IMR-90 (cell line): ENCODE measurements at regions not wholly inside any gene's neighbourhood (a gene's known extent, or its start where the extent isn't known, plus 50 kb on each side); places are given as distances from the start of the nearest gene placed in this dataset.

Source experiments
- ATAC-seq: fragments of 200-7000 bp; cut with Tn5 transposase; 2 replicates; pipeline ENCODE4 v1.9.1; 2020; ENCODE audit warnings: low read depth, mild to moderate bottlenecking, moderate library complexity
- BruUV-seq: library from RNA; stranded (reverse); fragments of 400-500 nt; replicated peaks from 2 replicates; lab custom pipeline; 2021; lab: Mats Ljungman, UMichigan
- CTCF ChIA-PET: fragments of 300-600 bp; formaldehyde crosslinking; extraction: SDS; loops from one replicate; lab custom pipeline; 2021; ENCODE audit warnings: antibody characterized with exemption; lab: Yijun Ruan, JAX
- POLR2A ChIA-PET: fragments of 300-600 bp; sonication (Branson Sonifier 250); formaldehyde crosslinking; loops from one replicate; lab custom pipeline; 2022; ENCODE audit warnings: antibody characterized with exemption; ENCODE audit not compliant: unreplicated experiment; lab: Charles Lee
- DNase-seq: peaks from one replicate; pipeline ENCODE4 v3.0.0; 2013
- H2AFZ ChIP-seq: replicated peaks from 2 replicates; pipeline ENCODE3; 2013; ENCODE audit warnings: low read length, mild to moderate bottlenecking; ENCODE audit not compliant: poor library complexity
- H2AK5ac ChIP-seq: 2 replicates; pipeline ENCODE4 v1.6.1; 2013; ENCODE audit warnings: low read depth, low read length, inconsistent platforms
- H2AK9ac ChIP-seq: replicated peaks from 2 replicates; pipeline ENCODE3; 2013; ENCODE audit warnings: mild to moderate bottlenecking, low read depth, low read length, moderate library complexity; ENCODE audit not compliant: poor library complexity
- H2BK120ac ChIP-seq: 2 replicates; pipeline ENCODE4 v1.6.1; 2013; ENCODE audit warnings: low read depth, low read length, inconsistent platforms
- H2BK15ac ChIP-seq: 3 replicates; pipeline ENCODE4 v1.6.1; 2013; ENCODE audit warnings: low read depth, low read length, inconsistent platforms
- H2BK20ac ChIP-seq: 2 replicates; pipeline ENCODE4 v1.6.1; 2013; ENCODE audit warnings: low read depth, mild to moderate bottlenecking, inconsistent platforms, low read length, moderate library complexity
- H2BK5ac ChIP-seq: 2 replicates; pipeline ENCODE4 v1.6.1; 2013; ENCODE audit warnings: mild to moderate bottlenecking, low read depth, low read length, inconsistent platforms; ENCODE audit not compliant: poor library complexity, severe bottlenecking
- H3K14ac ChIP-seq: replicated peaks from 2 replicates; pipeline ENCODE4 v1.6.1; 2013; ENCODE audit warnings: low read depth, low read length, inconsistent platforms
- H3K18ac ChIP-seq: 2 replicates; pipeline ENCODE4 v1.6.1; 2013; ENCODE audit warnings: low read depth, low read length, control low read depth
- H3K23ac ChIP-seq: 2 replicates; pipeline ENCODE4 v1.6.1; 2013; ENCODE audit warnings: low read depth, low read length, inconsistent platforms
- H3K27ac ChIP-seq: 2 replicates; pipeline ENCODE4 v1.5.1; 2013; ENCODE audit warnings: mild to moderate bottlenecking, control low read depth, low read length; ENCODE audit not compliant: insufficient read depth
- H3K27me3 ChIP-seq: 2 replicates; pipeline ENCODE4 v1.6.1; 2013; ENCODE audit warnings: low read length; ENCODE audit not compliant: control insufficient read depth, insufficient read depth
- H3K36me3 ChIP-seq: 2 replicates; pipeline ENCODE4 v1.6.1; 2013; ENCODE audit warnings: low read length, mixed read lengths; ENCODE audit not compliant: control insufficient read depth, insufficient read depth
- H3K4ac ChIP-seq: 2 replicates; pipeline ENCODE4 v1.6.1; 2013; ENCODE audit warnings: low read depth, low read length, inconsistent platforms
- H3K4me1 ChIP-seq: 2 replicates; pipeline ENCODE4 v1.6.1; 2013; ENCODE audit warnings: low read length, mixed read lengths; ENCODE audit not compliant: control insufficient read depth, insufficient read depth
- H3K4me2 ChIP-seq: 2 replicates; pipeline ENCODE4 v1.6.1; 2013; ENCODE audit warnings: low read depth, mild to moderate bottlenecking, control low read depth, low read length, moderate library complexity
- H3K4me3 ChIP-seq: 2 replicates; pipeline ENCODE4 v1.5.1; 2013; ENCODE audit warnings: low read depth, mild to moderate bottlenecking, control low read depth, low read length, moderate library complexity; ENCODE audit not compliant: insufficient read depth
- H3K56ac ChIP-seq: 2 replicates; pipeline ENCODE4 v1.6.1; 2013; ENCODE audit warnings: low read length, inconsistent platforms; ENCODE audit not compliant: insufficient read depth; ENCODE audit errors: extremely low read depth
- H3K79me1 ChIP-seq, 2 experiments: 2 replicates each; pipeline ENCODE4 v1.6.1; 2013; ENCODE audit warnings: low read length in 2 of 2, inconsistent platforms in 1 of 2, low read depth in 1 of 2
- H3K9ac ChIP-seq: 2 replicates; pipeline ENCODE4 v1.6.1; 2013; ENCODE audit warnings: low read depth, low read length, control low read depth
- H3K9me1 ChIP-seq: 2 replicates; pipeline ENCODE4 v1.6.1; 2013; ENCODE audit warnings: low read length, inconsistent platforms; ENCODE audit not compliant: insufficient read depth
- H3K9me3 ChIP-seq: 2 replicates; pipeline ENCODE4 v1.6.1; 2013; ENCODE audit warnings: low read length; ENCODE audit not compliant: control insufficient read depth, insufficient read depth
- H4K20me1 ChIP-seq: 2 replicates; pipeline ENCODE4 v1.6.1; 2013; ENCODE audit warnings: low read length, inconsistent platforms; ENCODE audit not compliant: insufficient read depth
- H4K5ac ChIP-seq: 2 replicates; pipeline ENCODE4 v1.6.1; 2013; ENCODE audit warnings: mild to moderate bottlenecking, low read depth, low read length, control low read depth
- H4K8ac ChIP-seq, 2 experiments: 2 replicates each; pipeline ENCODE4 v1.6.1; 2013; ENCODE audit warnings: low read depth in 2 of 2, low read length in 2 of 2, control low read depth in 1 of 2, inconsistent platforms in 1 of 2
- H4K91ac ChIP-seq: 2 replicates; pipeline ENCODE4 v1.6.1; 2013; ENCODE audit warnings: low read depth, low read length, inconsistent platforms; ENCODE audit not compliant: insufficient read depth
- BHLHE40 ChIP-seq: fragments of 150-350 bp; IDR thresholded peaks from 2 replicates; pipeline ENCODE4 v1.6.1; 2016; ENCODE audit warnings: mild to moderate bottlenecking, low read depth, low read length
- CEBPB ChIP-seq: IDR thresholded peaks from 2 replicates; pipeline ENCODE4 v1.6.1; 2012; ENCODE audit warnings: low read depth, low read length, improper control_type of control experiment
- CHD1 ChIP-seq: IDR thresholded peaks from 2 replicates; pipeline ENCODE4 v1.6.1; 2012; ENCODE audit warnings: low read depth, low read length, improper control_type of control experiment
- CTCF ChIP-seq: conservative IDR thresholded peaks from 2 replicates; pipeline ENCODE4 v1.5.1; 2012; ENCODE audit warnings: mild to moderate bottlenecking, low read depth, low read length, improper control_type of control experiment
- ELK1 ChIP-seq: fragments of 150-350 bp; IDR thresholded peaks from 2 replicates; pipeline ENCODE4 v1.6.1; 2016; ENCODE audit warnings: low read depth, mild to moderate bottlenecking, low read length, moderate library complexity, borderline replicate concordance
- FOS ChIP-seq: fragments of 150-350 bp; IDR thresholded peaks from 2 replicates; pipeline ENCODE4 v1.6.1; 2016; ENCODE audit warnings: low read depth, low read length
- MAFK ChIP-seq: IDR thresholded peaks from 2 replicates; pipeline ENCODE4 v1.6.1; 2012; ENCODE audit warnings: low read depth, low read length, improper control_type of control experiment
- MAZ ChIP-seq: IDR thresholded peaks from 2 replicates; pipeline ENCODE4 v1.6.1; 2012; ENCODE audit warnings: low read depth, mild to moderate bottlenecking, low read length, improper control_type of control experiment, moderate library complexity, borderline replicate concordance
- MXI1 ChIP-seq: IDR thresholded peaks from 2 replicates; pipeline ENCODE4 v1.6.1; 2012; ENCODE audit warnings: low read depth, mild to moderate bottlenecking, low read length, moderate library complexity, borderline replicate concordance
- NFE2L2 ChIP-seq: fragments of 150-350 bp; IDR thresholded peaks from 2 replicates; pipeline ENCODE4 v1.6.1; 2016; ENCODE audit warnings: low read depth, mild to moderate bottlenecking, low read length
- POLR2A ChIP-seq: IDR thresholded peaks from 2 replicates; pipeline ENCODE4 v1.6.1; 2012; ENCODE audit warnings: mild to moderate bottlenecking, low read depth, low read length
- RAD21 ChIP-seq: IDR thresholded peaks from 2 replicates; pipeline ENCODE4 v1.6.1; 2012; ENCODE audit warnings: low read length, improper control_type of control experiment
- RCOR1 ChIP-seq: IDR thresholded peaks from 2 replicates; pipeline ENCODE4 v1.6.1; 2012; ENCODE audit warnings: mild to moderate bottlenecking, low read length, improper control_type of control experiment; ENCODE audit not compliant: insufficient replicate concordance
- RFX5 ChIP-seq: IDR thresholded peaks from 2 replicates; pipeline ENCODE4 v1.8.0; 2012; ENCODE audit warnings: low read depth, mild to moderate bottlenecking, low read length, moderate library complexity
- SMC3 ChIP-seq: fragments of 150-350 bp; IDR thresholded peaks from 2 replicates; pipeline ENCODE4 v1.6.1; 2016; ENCODE audit warnings: low read depth, mild to moderate bottlenecking, antibody characterized with exemption, low read length, moderate library complexity
- USF2 ChIP-seq: fragments of 150-350 bp; IDR thresholded peaks from 2 replicates; pipeline ENCODE4 v1.6.1; 2017; ENCODE audit warnings: mild to moderate bottlenecking, antibody characterized with exemption, low read length, low read depth
- WGBS, 2 experiments: methylation state at CpG; one replicate each; pipeline versions ENCODE4 v1.1.5 to v1.1.7; 2013; ENCODE audit warnings: missing lambda C conversion rate in 2 of 2; ENCODE audit not compliant: insufficient read length in 1 of 2; ENCODE audit errors: extremely low coverage in 2 of 2; 5-methylcytosine and 5-hydroxymethylcytosine counted together
- dilution Hi-C: fragments of 300-500 bp; cut with HindIII; formaldehyde crosslinking; loops from one replicate; pipeline ENCODE4 v1.14.3; 2018; ENCODE audit warnings: low sequenced_read_pairs; ENCODE audit not compliant: unreplicated experiment
- in situ Hi-C: fragments of 300-500 bp; cut with MboI; formaldehyde crosslinking; loops from 3 replicates; pipeline ENCODE4 v1.14.3; 2019; ENCODE audit warnings: low sequenced_read_pairs, inconsistent platforms, mixed read lengths
- intact Hi-C: fragments of 100-400 bp; cut with micrococcal nuclease; formaldehyde crosslinking; loops from 2 replicates; pipeline ENCODE4 v1.10.0; 2022

- peak overlapping the region; percentile 27; the same call in 1 of the 2 replicates for H3K56ac ChIP-seq
- H3K27me3 ChIP-seq: no peaks in the 10 kb centered on the region
- peak overlapping the region; percentile 100 for H2BK5ac ChIP-seq
- DNase-seq: no peak
- no peak overlapping the region for H2AK9ac ChIP-seq
- no peak overlapping the region for H3K4me3 ChIP-seq
- H2BK20ac ChIP-seq: peak overlapping the region; percentile 93
- BruUV-seq: no TSS peak
- H3K23ac ChIP-seq: peak overlapping the region; percentile 76
- H3K18ac ChIP-seq: peak overlapping the region; percentile 98
- peak overlapping the region; percentile 96 for H3K4ac ChIP-seq
- intact Hi-C loops (loop anchor here (2.0 to 5.0 kb wide), 3 partner anchors 77 to 317 kb away; no protein-coding TSS in a partner anchor), dilution Hi-C loops (no loop called here), in situ Hi-C loops (loop anchor here (25.0 kb wide), 1 partner anchor 407 kb away; no protein-coding TSS in a partner anchor)
- H3K36me3 ChIP-seq: no peaks in the 10 kb centered on the region
- H3K14ac ChIP-seq: peak overlapping the region; percentile 90
- peak overlapping the region; percentile 68 to 84 for H4K8ac ChIP-seq
- H2BK15ac ChIP-seq: peak overlapping the region; percentile 37
- H4K91ac ChIP-seq: peak overlapping the region; percentile 93
- peaks cover 25% of the 10 kb centered on the region for H3K4me1 ChIP-seq
- no peaks in the 10 kb centered on the region for H3K9me3 ChIP-seq
- no peak overlapping the region for H2AFZ ChIP-seq
- ChIA-PET POLR2A (interaction anchor here (0.6 kb wide), 1 partner anchor 61 kb away, joined by 3 read pairs; no protein-coding TSS in a partner anchor), CTCF (no interaction called here)
- no peak for ATAC-seq
- H4K5ac ChIP-seq: peak overlapping the region; percentile 94
- no peaks in the 10 kb centered on the region for H4K20me1 ChIP-seq
- H3K9me1 ChIP-seq: peaks cover 26% of the 10 kb centered on the region
- H3K79me1 ChIP-seq: no peaks in the 10 kb centered on the region
- WGBS, 2 experiments: no CpG with 5 or more reads among the region's 4 CpGs
- peak overlapping the region; percentile 87 for H2AK5ac ChIP-seq
- no peak overlapping the region for H3K9ac ChIP-seq
- peak overlapping the region; percentile 64; the same call in 1 of the 2 replicates for H3K27ac ChIP-seq
- peak overlapping the region; percentile 87 for H2BK120ac ChIP-seq
- H3K4me2 ChIP-seq: no peak overlapping the region
- TF ChIP-seq RFX5: no peak
- no peak for TF ChIP-seq ELK1
- TF ChIP-seq CTCF: no peak
- TF ChIP-seq POLR2A: no peak
- TF ChIP-seq MXI1: no peak
- no peak for TF ChIP-seq CHD1
- no peak for TF ChIP-seq USF2
- no peak for TF ChIP-seq RCOR1
- no peak for TF ChIP-seq BHLHE40
- no peak for TF ChIP-seq MAFK
- no peak for TF ChIP-seq FOS
- no peak for TF ChIP-seq MAZ
- TF ChIP-seq NFE2L2: no peak
- no peak for TF ChIP-seq SMC3
- TF ChIP-seq CEBPB: no peak
- TF ChIP-seq RAD21: no peak
Measured at GRCh38 chr3:55269636-55270035, 217.5 kb downstream of the WNT5A start.
